HepG2 (cell line): ENCODE measurements at regions not wholly inside any gene's neighbourhood (a gene's known extent, or its start where the extent isn't known, plus 50 kb on each side); places are given as distances from the start of the nearest gene placed in this dataset.

Experiments used
- ATAC-seq: fragments of 200-7000 bp; cut with Tn5 transposase; 3 replicates; pipeline ENCODE4 v1.9.1; 2020; ENCODE audit warnings: mild to moderate bottlenecking, moderate library complexity
- BruUV-seq: library from RNA; stranded (reverse); fragments of 400-500 nt; replicated peaks from 2 replicates; lab custom pipeline; 2021; lab: Mats Ljungman, UMichigan
- CTCF ChIA-PET: fragments of 300-600 bp; formaldehyde crosslinking; extraction: SDS; loops from one replicate; lab custom pipeline; 2021; ENCODE audit warnings: low total read pairs, inconsistent platforms, low intra/inter-chr PET ratio; lab: Yijun Ruan, JAX
- POLR2A ChIA-PET: fragments of 350-600 bp; sonication (Branson Sonifier 250); formaldehyde crosslinking; loops from one replicate; lab custom pipeline; 2020; ENCODE audit warnings: antibody characterized with exemption, inconsistent platforms; lab: Yijun Ruan, JAX
- DNase-seq: peaks from one replicate; pipeline ENCODE4 v3.0.0-alpha.2; 2015; ENCODE audit warnings: low spot score
- FAIRE-seq: peaks from 3 replicates; lab custom pipeline; 2011; peaks lifted over from hg19 to GRCh38; lab: Jason Lieb, UNC
- H2AFZ ChIP-seq: one replicate; pipeline ENCODE4 v1.6.1; 2011; ENCODE audit warnings: low read length, inconsistent platforms
- H3K27ac ChIP-seq: fragments of 300-600 bp; 3 replicates; pipeline ENCODE4 v1.8.0; 2011; ENCODE audit warnings: mixed run types, mild to moderate bottlenecking, mixed read lengths, low read length, inconsistent platforms; ENCODE audit not compliant: insufficient read depth; ENCODE audit errors: extremely low read length
- H3K27me3 ChIP-seq, 2 experiments: fragments of 200-600 bp in 1 of 2; 2 replicates in 1 of 2; 3 replicates in 1 of 2; pipeline versions ENCODE4 v1.6.0 to v1.8.0; 2011; ENCODE audit warnings: low read length in 2 of 2, mild to moderate bottlenecking in 2 of 2, moderate library complexity in 2 of 2, inconsistent platforms in 1 of 2; ENCODE audit not compliant: insufficient read depth in 2 of 2, control insufficient read depth in 1 of 2
- H3K36me3 ChIP-seq, 2 experiments: fragments of 200-600 bp in 1 of 2; replicated peaks in 1 of 2; 2 replicates in 1 of 2; 3 replicates in 1 of 2; pipeline versions ENCODE4 v1.5.1 to v1.8.0; 2011; ENCODE audit warnings: low read length in 2 of 2, inconsistent platforms in 1 of 2; ENCODE audit not compliant: insufficient read depth in 2 of 2, control insufficient read depth in 1 of 2
- H3K4me1 ChIP-seq: 2 replicates; pipeline ENCODE4 v1.5.1; 2012; ENCODE audit warnings: low read length, inconsistent platforms; ENCODE audit not compliant: insufficient read depth
- H3K4me2 ChIP-seq: 2 replicates; pipeline ENCODE4 v1.6.0; 2011; ENCODE audit warnings: low read depth, low read length, inconsistent platforms
- H3K4me3 ChIP-seq, 3 experiments: fragments of 200-600 bp in 1 of 3; sonication (generic), shearing (Covaris generic) in 1 of 3; replicated peaks in 1 of 3; 2 replicates each; pipeline ENCODE4 v1.5.1; 2011 to 2016; ENCODE audit warnings: low read length in 3 of 3, inconsistent platforms in 2 of 3, low read depth in 2 of 3, mild to moderate bottlenecking in 2 of 3, control low read depth in 1 of 3, mixed read lengths in 1 of 3; ENCODE audit not compliant: insufficient read depth in 1 of 3
- H3K79me2 ChIP-seq: one replicate; pipeline ENCODE4 v1.6.1; 2011; ENCODE audit warnings: low read length, inconsistent platforms; ENCODE audit not compliant: insufficient read depth
- H3K9ac ChIP-seq: 2 replicates; pipeline ENCODE4 v1.6.0; 2011; ENCODE audit warnings: mild to moderate bottlenecking, low read depth, low read length, inconsistent platforms; ENCODE audit not compliant: insufficient read depth
- H3K9me3 ChIP-seq: 2 replicates; pipeline ENCODE4 v1.5.1; 2012; ENCODE audit warnings: mild to moderate bottlenecking, low read length
- H4K20me1 ChIP-seq: 2 replicates; pipeline ENCODE4 v1.6.0; 2011; ENCODE audit warnings: inconsistent platforms, mild to moderate bottlenecking, low read length, moderate library complexity; ENCODE audit not compliant: insufficient read depth
- FOXK1 ChIP-seq: sonication (generic); formaldehyde crosslinking; IDR thresholded peaks from 2 replicates; pipeline ENCODE4 v1.4.0; 2020; ENCODE audit warnings: low read depth, missing genetic modification reagents, borderline replicate concordance
- FOXO4 ChIP-seq: sonication (generic); formaldehyde crosslinking; conservative IDR thresholded peaks from 2 replicates; pipeline ENCODE4 v1.8.1; 2023; ENCODE audit warnings: missing genetic modification reagents
- IKZF1 ChIP-seq: fragments of 450-650 bp; IDR thresholded peaks from 2 replicates; pipeline ENCODE4 v1.7.1; 2016
- POLR2AphosphoS5 ChIP-seq: IDR thresholded peaks from 2 replicates; pipeline ENCODE4 v1.6.1; 2012; ENCODE audit warnings: low read depth, low read length
- TCF7L2 ChIP-seq: IDR thresholded peaks from 2 replicates; pipeline ENCODE4 v1.6.1; 2011; ENCODE audit warnings: mild to moderate bottlenecking, low read depth, low read length, moderate library complexity
- ZNF124 ChIP-seq: sonication (generic); formaldehyde crosslinking; IDR thresholded peaks from 2 replicates; pipeline ENCODE4 v1.4.0; 2020; ENCODE audit warnings: missing genetic modification reagents
- ZNF274 ChIP-seq: sonication (generic); formaldehyde crosslinking; IDR thresholded peaks from 2 replicates; pipeline ENCODE4 v1.5.1; 2020; ENCODE audit warnings: mild to moderate bottlenecking, missing genetic modification reagents
- ZNF280D ChIP-seq: sonication (generic); formaldehyde crosslinking; IDR thresholded peaks from 2 replicates; pipeline ENCODE4 v1.5.1; 2020; ENCODE audit warnings: mild to moderate bottlenecking, missing genetic modification reagents
- ZNF546 ChIP-seq: sonication (generic); formaldehyde crosslinking; conservative IDR thresholded peaks from 2 replicates; pipeline ENCODE4 v1.8.1; 2023; ENCODE audit warnings: mild to moderate bottlenecking, missing genetic modification reagents
- WGBS: methylation state at CpG from one replicate; pipeline ENCODE4 v1.1.6; 2017; ENCODE audit warnings: low lambda C conversion rate; 5-methylcytosine and 5-hydroxymethylcytosine counted together
- in situ Hi-C: cut with HindIII; loops from 2 replicates; pipeline ENCODE4 v1.10.0; 2017; ENCODE audit warnings: low pct_unique_long_range_greater_than_20kb; ENCODE audit not compliant: extremely low pct_ligation_motif_present
- intact Hi-C: fragments of 100-400 bp; cut with micrococcal nuclease; formaldehyde crosslinking; loops from one replicate; pipeline ENCODE4 v1.10.0; 2022; ENCODE audit not compliant: unreplicated experiment

- Histone ChIP-seq H2AFZ (no peak overlapping the region), H4K20me1 (no peaks in the 10 kb centered on the region), H3K4me1 (no peaks in the 10 kb centered on the region), H3K27me3 (no peaks in the 10 kb centered on the region), H3K4me3 (no peak overlapping the region), H3K9ac (no peak overlapping the region), H3K36me3 (no peaks in the 10 kb centered on the region), H3K27ac (no peak overlapping the region), H3K9me3 (no peaks in the 10 kb centered on the region), H3K4me2 (no peak overlapping the region), H3K79me2 (no peaks in the 10 kb centered on the region)
- no peak for FAIRE-seq
- intact Hi-C loops: no loop called here
- in situ Hi-C loops: no loop called here
- WGBS: 0% methylated on average over 2 of the region's 2 CpGs
- no peak for ATAC-seq
- no TSS peak for BruUV-seq
- no peak for DNase-seq
- POLR2A ChIA-PET: no interaction called here
- CTCF ChIA-PET: no interaction called here
- TF ChIP-seq ZNF546 (CRISPR knock-in tag) (no peak), FOXK1 (no peak), ZNF274 (CRISPR knock-in tag) (no peak), TCF7L2 (no peak), ZNF280D (no peak), FOXO4 (CRISPR knock-in tag) (no peak), POLR2AphosphoS5 (no peak), ZNF124 (CRISPR knock-in tag) (no peak), IKZF1 (no peak)
Measured at GRCh38 chr3:83890763-83891135, 1068.0 kb upstream of the CADM2 start.
